ENCODE measurements at regions not wholly inside any gene's neighbourhood (a gene's known extent, or its start where the extent isn't known, plus 50 kb on each side); places are given as distances from the start of the nearest gene placed in this dataset.

- peak; percentile 34 for DNase-seq (ENCODE audit: low read depth)
Measured at GRCh38 chr14:62269204-62269603, 507.0 kb downstream of the SNAPC1 start.

- no peak for DNase-seq (ENCODE audit: low read depth)
Measured at GRCh38 chr14:62270236-62270635, 508.0 kb downstream of the SNAPC1 start.

- no peak for DNase-seq (ENCODE audit: low read depth)
Measured at GRCh38 chr14:62280366-62280765, 518.1 kb downstream of the SNAPC1 start.

GRCh38 chr14:62283837-62284236 is 521.6 kb downstream of the SNAPC1 start:
- no peak for DNase-seq (ENCODE audit: low read depth)

- DNase-seq (ENCODE audit: low read depth): peak; percentile 72
Measured at GRCh38 chr14:62289471-62289870, 527.3 kb downstream of the SNAPC1 start.

- no peak for DNase-seq (ENCODE audit: low read depth)
Measured at GRCh38 chr14:62301080-62301479, 538.9 kb downstream of the SNAPC1 start.

GRCh38 chr14:62301911-62302310 is 539.7 kb downstream of the SNAPC1 start:
- DNase-seq (ENCODE audit: low read depth): peak; percentile 24

- no peak for DNase-seq (ENCODE audit: low read depth)
Measured at GRCh38 chr14:62303437-62303836, 541.2 kb downstream of the SNAPC1 start.

- no peak for DNase-seq (ENCODE audit: low read depth)
Measured at GRCh38 chr14:62304257-62304656, 542.0 kb downstream of the SNAPC1 start.

GRCh38 chr14:62307844-62308243 is 545.6 kb downstream of the SNAPC1 start:
- DNase-seq (ENCODE audit: low read depth): no peak

- no peak for DNase-seq (ENCODE audit: low read depth)
Measured at GRCh38 chr14:62308316-62308715, 546.1 kb downstream of the SNAPC1 start.

- no peak for DNase-seq (ENCODE audit: low read depth)
Measured at GRCh38 chr14:62308891-62309290, 546.7 kb downstream of the SNAPC1 start.

GRCh38 chr14:62313212-62313611 is 551.0 kb downstream of the SNAPC1 start:
- DNase-seq (ENCODE audit: low read depth): no peak

GRCh38 chr14:62314221-62314620 is 552.0 kb downstream of the SNAPC1 start:
- DNase-seq (ENCODE audit: low read depth): no peak

GRCh38 chr14:62314871-62315270 is 552.7 kb downstream of the SNAPC1 start:
- DNase-seq (ENCODE audit: low read depth): no peak

GRCh38 chr14:62315631-62316030 is 553.4 kb downstream of the SNAPC1 start:
- DNase-seq (ENCODE audit: low read depth): no peak

- DNase-seq (ENCODE audit: low read depth): peak; percentile 6
Measured at GRCh38 chr14:62322216-62322615, 560.0 kb downstream of the SNAPC1 start.

- peak; percentile 37 for DNase-seq (ENCODE audit: low read depth)
Measured at GRCh38 chr14:62329427-62329826, 567.2 kb downstream of the SNAPC1 start.

GRCh38 chr14:62347562-62348011 is 585.4 kb downstream of the SNAPC1 start:
- DNase-seq (ENCODE audit: low read depth): no peak

GRCh38 chr14:62357362-62357761 is 595.1 kb downstream of the SNAPC1 start:
- DNase-seq (ENCODE audit: low read depth): no peak

GRCh38 chr14:62364161-62364560 is 601.9 kb downstream of the SNAPC1 start:
- DNase-seq (ENCODE audit: low read depth): peak; percentile 5

- peak; percentile 12 for DNase-seq (ENCODE audit: low read depth)
Measured at GRCh38 chr14:62364800-62365280, 602.6 kb downstream of the SNAPC1 start.

GRCh38 chr14:62369919-62370560 is 607.8 kb downstream of the SNAPC1 start:
- no peak for DNase-seq (ENCODE audit: low read depth)

GRCh38 chr14:62373944-62374343 is 611.7 kb downstream of the SNAPC1 start:
- peak; percentile 1 for DNase-seq (ENCODE audit: low read depth)
